ENCODE measurements at regions not wholly inside any gene's neighbourhood (a gene's known extent, or its start where the extent isn't known, plus 50 kb on each side); places are given as distances from the start of the nearest gene placed in this dataset.

GRCh38 chr3:96069065-96069464, 745.3 kb upstream of the EPHA6 start:
- Histone ChIP-seq H3K4me1 (ENCODE audit: insufficient read depth, low read length) (no peaks in the 10 kb centered on the region), H4K20me1 (ENCODE audit: low read length) (no peaks in the 10 kb centered on the region), H3F3A (ENCODE audit: low read length, unreplicated experiment) (no peaks in the 10 kb centered on the region), H3K9me3 (ENCODE audit: low read length) (no peaks in the 10 kb centered on the region; the same call in 1 of the 2 replicates), H3K9ac (ENCODE audit: low read length) (no peak overlapping the region), H3K27ac (ENCODE audit: low read length) (no peak overlapping the region), H3K9me2 (replicated peaks; ENCODE audit: low read length) (no peaks in the 10 kb centered on the region), H3K79me2 (ENCODE audit: low read length) (no peaks in the 10 kb centered on the region), H3K4me2 (ENCODE audit: low read length) (no peak overlapping the region), H3K36me3 (ENCODE audit: low read depth, low read length) (no peaks in the 10 kb centered on the region), H3K27me3 (ENCODE audit: low read length) (no peaks in the 10 kb centered on the region), H2AFZ (ENCODE audit: low read length) (no peak overlapping the region), H3K4me3 (ENCODE audit: low read length) (no peak overlapping the region)
- ChIA-PET CTCF (no interaction called here), POLR2A (ENCODE audit: unreplicated experiment) (no interaction called here)
- no peak for ATAC-seq
- TF ChIP-seq EZH2phosphoT487 (IDR thresholded peaks at IDR 0.05; ENCODE audit: borderline replicate concordance, low read length): no peak
- TF ChIP-seq, protein P1, sequence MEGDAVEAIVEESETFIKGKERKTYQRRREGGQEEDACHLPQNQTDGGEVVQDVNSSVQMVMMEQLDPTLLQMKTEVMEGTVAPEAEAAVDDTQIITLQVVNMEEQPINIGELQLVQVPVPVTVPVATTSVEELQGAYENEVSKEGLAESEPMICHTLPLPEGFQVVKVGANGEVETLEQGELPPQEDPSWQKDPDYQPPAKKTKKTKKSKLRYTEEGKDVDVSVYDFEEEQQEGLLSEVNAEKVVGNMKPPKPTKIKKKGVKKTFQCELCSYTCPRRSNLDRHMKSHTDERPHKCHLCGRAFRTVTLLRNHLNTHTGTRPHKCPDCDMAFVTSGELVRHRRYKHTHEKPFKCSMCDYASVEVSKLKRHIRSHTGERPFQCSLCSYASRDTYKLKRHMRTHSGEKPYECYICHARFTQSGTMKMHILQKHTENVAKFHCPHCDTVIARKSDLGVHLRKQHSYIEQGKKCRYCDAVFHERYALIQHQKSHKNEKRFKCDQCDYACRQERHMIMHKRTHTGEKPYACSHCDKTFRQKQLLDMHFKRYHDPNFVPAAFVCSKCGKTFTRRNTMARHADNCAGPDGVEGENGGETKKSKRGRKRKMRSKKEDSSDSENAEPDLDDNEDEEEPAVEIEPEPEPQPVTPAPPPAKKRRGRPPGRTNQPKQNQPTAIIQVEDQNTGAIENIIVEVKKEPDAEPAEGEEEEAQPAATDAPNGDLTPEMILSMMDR (conservative IDR thresholded peaks at IDR 0.05; ENCODE audit: low read depth, low read length): no peak
- TF ChIP-seq EZH2 (IDR thresholded peaks at IDR 0.05; ENCODE audit: low read length, unreplicated experiment): no peak
- no TSS peak for BruUV-seq (replicated peaks)
- intact Hi-C loops (cut with micrococcal nuclease): no loop called here
- DNase-seq: no peak

- H3K27me3 ChIP-seq (ENCODE audit: low read length): no peaks in the 10 kb centered on the region
- H3K4me1 ChIP-seq (ENCODE audit: insufficient read depth, low read length): no peaks in the 10 kb centered on the region
- H2AFZ ChIP-seq (ENCODE audit: low read length): no peak overlapping the region
- H3K79me2 ChIP-seq (ENCODE audit: low read length): no peaks in the 10 kb centered on the region
- no peaks in the 10 kb centered on the region for H4K20me1 ChIP-seq (ENCODE audit: low read length)
- ChIA-PET POLR2A (ENCODE audit: unreplicated experiment) (no interaction called here), CTCF (no interaction called here)
- DNase-seq: no peak
- ATAC-seq: no peak
- no peaks in the 10 kb centered on the region for H3K36me3 ChIP-seq (ENCODE audit: low read depth, low read length)
- H3K27ac ChIP-seq (ENCODE audit: low read length): no peak overlapping the region
- intact Hi-C loops (cut with micrococcal nuclease): no loop called here
- no peaks in the 10 kb centered on the region for H3K9me2 ChIP-seq (replicated peaks; ENCODE audit: low read length)
- no TSS peak for BruUV-seq (replicated peaks)
- TF ChIP-seq EZH2 (IDR thresholded peaks at IDR 0.05; ENCODE audit: low read length, unreplicated experiment) (no peak), EZH2phosphoT487 (IDR thresholded peaks at IDR 0.05; ENCODE audit: borderline replicate concordance, low read length) (no peak)
- TF ChIP-seq, protein P1 (conservative IDR thresholded peaks at IDR 0.05; ENCODE audit: low read depth, low read length): no peak
- H3K4me3 ChIP-seq (ENCODE audit: low read length): no peak overlapping the region
- no peaks in the 10 kb centered on the region for H3F3A ChIP-seq (ENCODE audit: low read length, unreplicated experiment)
- H3K4me2 ChIP-seq (ENCODE audit: low read length): no peak overlapping the region
- no peaks in the 10 kb centered on the region; the same call in 1 of the 2 replicates for H3K9me3 ChIP-seq (ENCODE audit: low read length)
- no peak overlapping the region for H3K9ac ChIP-seq (ENCODE audit: low read length)
These were observed 743.7 kb upstream of the EPHA6 start for GRCh38 chr3:96070678-96071077.

GRCh38 chr3:96071097-96071496, 743.3 kb upstream of the EPHA6 start:
- Histone ChIP-seq H3K4me3 (ENCODE audit: low read length) (no peak overlapping the region), H2AFZ (ENCODE audit: low read length) (no peak overlapping the region), H3F3A (ENCODE audit: low read length, unreplicated experiment) (no peaks in the 10 kb centered on the region), H3K9me2 (replicated peaks; ENCODE audit: low read length) (no peaks in the 10 kb centered on the region), H3K9me3 (ENCODE audit: low read length) (no peaks in the 10 kb centered on the region; the same call in 1 of the 2 replicates), H3K27ac (ENCODE audit: low read length) (no peak overlapping the region), H3K36me3 (ENCODE audit: low read depth, low read length) (no peaks in the 10 kb centered on the region), H3K4me2 (ENCODE audit: low read length) (no peak overlapping the region), H3K4me1 (ENCODE audit: insufficient read depth, low read length) (no peaks in the 10 kb centered on the region), H3K27me3 (ENCODE audit: low read length) (no peaks in the 10 kb centered on the region), H3K9ac (ENCODE audit: low read length) (no peak overlapping the region), H3K79me2 (ENCODE audit: low read length) (no peaks in the 10 kb centered on the region), H4K20me1 (ENCODE audit: low read length) (no peaks in the 10 kb centered on the region)
- CTCF ChIA-PET: no interaction called here
- intact Hi-C loops (cut with micrococcal nuclease): no loop called here
- POLR2A ChIA-PET (ENCODE audit: unreplicated experiment): no interaction called here
- no TSS peak for BruUV-seq (replicated peaks)
- ATAC-seq (no peak), DNase-seq (no peak)
- TF ChIP-seq EZH2phosphoT487 (IDR thresholded peaks at IDR 0.05; ENCODE audit: borderline replicate concordance, low read length): no peak
- TF ChIP-seq, protein P1 (conservative IDR thresholded peaks at IDR 0.05; ENCODE audit: low read depth, low read length): no peak
- no peak for TF ChIP-seq EZH2 (IDR thresholded peaks at IDR 0.05; ENCODE audit: low read length, unreplicated experiment)

Measured in PC-3 (cell line).